GM12891 (cell line): ENCODE measurements at regions not wholly inside any gene's neighbourhood (a gene's known extent, or its start where the extent isn't known, plus 50 kb on each side); places are given as distances from the start of the nearest gene placed in this dataset.

Source experiments
- PAX5 ChIP-seq: IDR thresholded peaks from 2 replicates; pipeline ENCODE4 v1.6.1; 2011; ENCODE audit warnings: low read length, moderate library complexity, mild to moderate bottlenecking; ENCODE audit not compliant: insufficient read depth, severe bottlenecking
- POLR2A ChIP-seq: IDR thresholded peaks from 2 replicates; pipeline ENCODE4 v1.6.1; 2011; ENCODE audit warnings: low read depth, low read length, control low read depth
- POLR2AphosphoS5 ChIP-seq: IDR thresholded peaks from 2 replicates; pipeline ENCODE4 v1.6.1; 2011; ENCODE audit warnings: low read depth, low read length, control low read depth
- POU2F2 ChIP-seq: IDR thresholded peaks from 2 replicates; pipeline ENCODE4 v1.6.1; 2011; ENCODE audit warnings: low read depth, mild to moderate bottlenecking, control low read depth, low read length, moderate library complexity
- SPI1 ChIP-seq: IDR thresholded peaks from 2 replicates; pipeline ENCODE4 v1.6.1; 2011; ENCODE audit warnings: low read depth, low read length, control low read depth
- TAF1 ChIP-seq: IDR thresholded peaks from 2 replicates; pipeline ENCODE4 v1.6.1; 2011; ENCODE audit warnings: low read depth, low read length, control low read depth

DNA sequence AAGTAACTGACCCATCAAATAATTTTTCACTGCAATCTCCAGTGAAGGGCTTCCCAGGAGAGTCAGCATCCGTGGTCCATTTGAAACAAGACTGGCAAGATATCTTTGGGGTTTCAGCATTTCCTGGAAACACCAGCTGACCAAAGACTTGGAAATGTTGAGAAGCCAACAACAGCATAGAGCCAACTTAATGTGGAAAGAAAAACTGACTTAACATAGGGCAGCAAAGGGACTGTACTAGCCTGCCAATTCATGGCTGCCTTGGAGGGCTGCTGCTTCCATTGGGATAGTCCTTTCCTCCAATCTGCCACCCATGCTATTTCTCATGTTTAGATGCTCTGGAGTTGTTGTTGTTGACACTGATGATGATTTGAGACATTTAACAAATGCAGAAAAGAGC lies 76.5 kb upstream of the SPDL1 start:
- TF ChIP-seq POLR2AphosphoS5, result no peak
- no peak for TF ChIP-seq POLR2A
- TF ChIP-seq SPI1, result no peak
- no peak for TF ChIP-seq TAF1
- TF ChIP-seq POU2F2, result no peak
- TF ChIP-seq PAX5, result no peak
